SU-DHL-6 (cell line): ENCODE measurements at regions not wholly inside any gene's neighbourhood (a gene's known extent, or its start where the extent isn't known, plus 50 kb on each side); places are given as distances from the start of the nearest gene placed in this dataset.

Source experiments
- H2AFZ ChIP-seq: fragments of 200-600 bp; sonication (generic); 2 replicates; pipeline ENCODE4 v1.6.1; 2014; ENCODE audit warnings: low read depth, mild to moderate bottlenecking, moderate library complexity, mixed read lengths, antibody characterized with exemption, low read length; ENCODE audit not compliant: severe bottlenecking
- H3F3A ChIP-seq: fragments of 200-600 bp; shearing (Covaris generic); 2 replicates; pipeline ENCODE4 v1.6.0; 2016; ENCODE audit warnings: antibody characterized with exemption, mild to moderate bottlenecking; ENCODE audit not compliant: insufficient read depth
- H3K27ac ChIP-seq: fragments of 200-600 bp; sonication (generic); 2 replicates; pipeline ENCODE4 v1.5.1; 2016; ENCODE audit warnings: low read depth, mild to moderate bottlenecking, low read length, moderate library complexity, mixed read lengths
- H3K27me3 ChIP-seq: fragments of 200-600 bp; sonication (generic), shearing (Covaris generic); 2 replicates; pipeline ENCODE4 v1.6.0; 2014; ENCODE audit warnings: mild to moderate bottlenecking, low read length
- H3K36me3 ChIP-seq: fragments of 200-600 bp; sonication (generic); 2 replicates; pipeline ENCODE4 v1.6.1; 2014; ENCODE audit warnings: mild to moderate bottlenecking, low read length, mixed read lengths
- H3K4me2 ChIP-seq: fragments of 300-600, 200-600 bp; shearing (Covaris generic), sonication (generic); 2 replicates; pipeline ENCODE4 v1.6.0; 2014; ENCODE audit warnings: low read length, low read depth, mild to moderate bottlenecking; ENCODE audit not compliant: poor library complexity, severe bottlenecking
- H3K4me3 ChIP-seq: fragments of 200-600 bp; sonication (generic); 2 replicates; pipeline ENCODE4 v1.5.1; 2014; ENCODE audit warnings: antibody characterized with exemption, low read length, mild to moderate bottlenecking, mixed read lengths; ENCODE audit not compliant: insufficient read depth, poor library complexity, severe bottlenecking
- H3K79me2 ChIP-seq: fragments of 200-600 bp; sonication (generic); 2 replicates; pipeline ENCODE4 v1.6.1; 2014; ENCODE audit warnings: mild to moderate bottlenecking, low read length, moderate library complexity; ENCODE audit not compliant: insufficient read depth
- H3K9ac ChIP-seq: fragments of 200-600 bp; sonication (generic); 2 replicates; pipeline ENCODE4 v1.7.0; 2014; ENCODE audit warnings: mild to moderate bottlenecking, low read length
- H3K9me2 ChIP-seq: fragments of 200-600 bp; sonication (generic); replicated peaks from 2 replicates; pipeline ENCODE4 v1.6.1; 2014; ENCODE audit warnings: low read length; ENCODE audit not compliant: insufficient read depth
- H3K9me3 ChIP-seq: fragments of 200-600 bp; sonication (generic); 2 replicates; pipeline ENCODE4 v1.6.1; 2014; ENCODE audit warnings: low read length, mixed read lengths; ENCODE audit not compliant: insufficient read depth
- H4K20me1 ChIP-seq: fragments of 200-600 bp; sonication (generic); 2 replicates; pipeline ENCODE4 v1.6.1; 2014; ENCODE audit warnings: low read depth, mild to moderate bottlenecking, antibody characterized with exemption, low read length, moderate library complexity, mixed read lengths
- EZH2phosphoT487 ChIP-seq: fragments of 200-600 bp; sonication (generic), shearing (Covaris generic); conservative IDR thresholded peaks from 2 replicates; pipeline ENCODE4 v1.6.1; 2018; ENCODE audit warnings: mild to moderate bottlenecking, antibody characterized with exemption, low read length, moderate library complexity, mixed read lengths
- TF ChIP-seq, protein P1 (sequence below): fragments of 200-600 bp; sonication (generic); IDR thresholded peaks from one replicate; pipeline ENCODE4 v1.5.1; 2017; ENCODE audit warnings: antibody characterized with exemption, mild to moderate bottlenecking, low read length, moderate library complexity; ENCODE audit not compliant: insufficient read depth, poor library complexity, severe bottlenecking

DNA sequence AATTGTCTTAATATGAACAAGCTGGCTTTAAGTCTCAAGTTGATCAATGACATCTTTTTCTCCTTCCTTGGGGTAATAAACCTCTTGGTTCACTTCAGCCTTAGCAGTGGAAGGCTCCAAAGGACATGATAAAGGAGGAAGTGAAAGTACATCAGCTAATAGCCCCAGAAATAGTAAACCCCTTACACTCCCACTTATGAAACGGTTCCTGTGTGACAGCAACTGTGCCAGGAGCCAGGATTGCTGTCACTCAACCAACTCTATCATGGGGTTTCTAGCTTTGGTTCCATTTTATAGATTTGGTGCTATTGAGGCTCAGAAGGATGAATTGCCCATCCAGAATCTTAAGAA lies 216.7 kb downstream of the ABHD5 start:
- H3K9me3 ChIP-seq, result no peaks in the 10 kb centered on the region
- H3K4me3 ChIP-seq, result no peak overlapping the region
- H3K79me2 ChIP-seq, result no peaks in the 10 kb centered on the region
- no peaks in the 10 kb centered on the region for H3K27me3 ChIP-seq
- no peaks in the 10 kb centered on the region for H4K20me1 ChIP-seq
- no peak for TF ChIP-seq EZH2phosphoT487
- TF ChIP-seq, protein P1, sequence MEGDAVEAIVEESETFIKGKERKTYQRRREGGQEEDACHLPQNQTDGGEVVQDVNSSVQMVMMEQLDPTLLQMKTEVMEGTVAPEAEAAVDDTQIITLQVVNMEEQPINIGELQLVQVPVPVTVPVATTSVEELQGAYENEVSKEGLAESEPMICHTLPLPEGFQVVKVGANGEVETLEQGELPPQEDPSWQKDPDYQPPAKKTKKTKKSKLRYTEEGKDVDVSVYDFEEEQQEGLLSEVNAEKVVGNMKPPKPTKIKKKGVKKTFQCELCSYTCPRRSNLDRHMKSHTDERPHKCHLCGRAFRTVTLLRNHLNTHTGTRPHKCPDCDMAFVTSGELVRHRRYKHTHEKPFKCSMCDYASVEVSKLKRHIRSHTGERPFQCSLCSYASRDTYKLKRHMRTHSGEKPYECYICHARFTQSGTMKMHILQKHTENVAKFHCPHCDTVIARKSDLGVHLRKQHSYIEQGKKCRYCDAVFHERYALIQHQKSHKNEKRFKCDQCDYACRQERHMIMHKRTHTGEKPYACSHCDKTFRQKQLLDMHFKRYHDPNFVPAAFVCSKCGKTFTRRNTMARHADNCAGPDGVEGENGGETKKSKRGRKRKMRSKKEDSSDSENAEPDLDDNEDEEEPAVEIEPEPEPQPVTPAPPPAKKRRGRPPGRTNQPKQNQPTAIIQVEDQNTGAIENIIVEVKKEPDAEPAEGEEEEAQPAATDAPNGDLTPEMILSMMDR, result no peak
- H3K4me2 ChIP-seq, result peak overlapping the region; percentile 37
- H2AFZ ChIP-seq, result no peak overlapping the region
- no peaks in the 10 kb centered on the region for H3K9me2 ChIP-seq
- H3K27ac ChIP-seq, result no peak overlapping the region
- no peaks in the 10 kb centered on the region for H3F3A ChIP-seq
- H3K36me3 ChIP-seq, result no peaks in the 10 kb centered on the region
- H3K9ac ChIP-seq, result peak overlapping the region; percentile 12; the same call in 1 of the 2 replicates

DNA sequence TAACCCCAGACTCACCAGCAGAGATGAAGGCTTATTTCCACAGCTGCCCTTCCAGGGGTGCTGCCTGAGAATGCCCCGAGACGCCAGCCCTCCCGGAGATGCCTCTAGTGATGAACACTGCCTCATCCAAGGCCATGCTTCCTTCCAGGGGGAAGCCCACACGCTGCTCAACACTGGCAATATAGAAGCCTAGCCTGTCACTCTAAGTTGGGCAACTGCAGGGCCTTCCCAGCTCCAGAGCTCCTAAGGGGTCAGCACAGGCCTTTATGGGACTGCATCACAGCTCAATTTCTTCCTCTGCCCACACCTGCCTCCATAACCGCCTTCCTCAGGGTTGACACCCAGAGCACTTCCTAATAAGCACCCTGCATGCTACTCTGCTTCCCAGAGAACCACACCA lies 217.7 kb downstream of the ABHD5 start:
- Histone ChIP-seq H3F3A (no peaks in the 10 kb centered on the region), H3K27me3 (no peaks in the 10 kb centered on the region), H3K9me3 (no peaks in the 10 kb centered on the region), H3K9me2 (no peaks in the 10 kb centered on the region), H2AFZ (no peak overlapping the region), H3K9ac (no peak overlapping the region), H3K27ac (no peak overlapping the region), H3K4me2 (no peak overlapping the region), H3K36me3 (no peaks in the 10 kb centered on the region), H3K79me2 (no peaks in the 10 kb centered on the region), H3K4me3 (no peak overlapping the region), H4K20me1 (no peaks in the 10 kb centered on the region)
- no peak for TF ChIP-seq EZH2phosphoT487
- TF ChIP-seq, protein P1, result no peak

DNA sequence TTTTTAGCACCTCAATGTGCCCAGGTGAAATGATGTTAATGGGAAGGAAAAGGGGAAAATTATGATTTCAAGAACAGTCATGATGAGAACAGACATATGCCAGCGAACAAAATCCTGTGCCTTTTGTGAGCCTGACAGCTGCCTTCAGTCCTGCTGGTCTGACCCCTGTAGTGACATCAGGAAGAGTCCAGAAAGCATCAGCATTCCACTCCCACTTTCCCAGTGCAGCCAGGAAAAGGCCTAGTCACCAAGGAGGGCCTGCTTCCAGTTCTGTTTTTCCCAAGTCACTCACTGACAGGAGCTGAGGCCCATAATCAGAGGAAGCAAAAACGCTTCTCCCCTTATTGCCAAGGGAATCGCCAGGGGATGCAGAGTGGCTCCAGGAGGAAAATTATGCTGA lies 218.4 kb downstream of the ABHD5 start:
- Histone ChIP-seq H3K9me2 (no peaks in the 10 kb centered on the region), H3K4me2 (no peak overlapping the region), H3K4me3 (no peak overlapping the region), H3K79me2 (no peaks in the 10 kb centered on the region), H3K27me3 (no peaks in the 10 kb centered on the region), H3K27ac (no peak overlapping the region), H3K36me3 (no peaks in the 10 kb centered on the region), H2AFZ (no peak overlapping the region), H3K9ac (no peak overlapping the region), H4K20me1 (no peaks in the 10 kb centered on the region), H3F3A (no peaks in the 10 kb centered on the region), H3K9me3 (no peaks in the 10 kb centered on the region)
- no peak for TF ChIP-seq EZH2phosphoT487
- TF ChIP-seq, protein P1, result no peak

DNA sequence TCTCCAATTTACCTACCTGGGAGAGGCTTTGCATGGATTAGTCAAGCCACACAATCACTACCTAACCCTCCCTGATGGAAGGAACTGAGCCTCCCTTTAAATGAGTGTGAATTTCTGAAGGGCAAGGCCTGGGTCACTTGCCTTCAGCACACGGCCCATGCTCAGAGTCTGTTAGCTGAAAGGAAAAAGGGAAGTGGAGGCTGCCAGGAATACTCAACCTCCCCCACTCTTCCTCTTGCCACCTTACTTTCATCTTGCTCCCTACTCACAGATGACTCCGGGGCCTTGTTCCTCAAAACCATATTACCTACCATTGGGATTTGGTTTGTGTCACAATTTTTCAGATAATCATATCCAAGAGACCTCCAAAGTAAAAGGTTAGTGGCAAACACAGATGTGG lies 220.0 kb downstream of the ABHD5 start:
- H3K4me3 ChIP-seq, result no peak overlapping the region
- no peaks in the 10 kb centered on the region for H4K20me1 ChIP-seq
- H3K9me2 ChIP-seq, result no peaks in the 10 kb centered on the region
- no peak overlapping the region for H3K4me2 ChIP-seq
- no peaks in the 10 kb centered on the region for H3K36me3 ChIP-seq
- no peaks in the 10 kb centered on the region for H3K27me3 ChIP-seq
- H3F3A ChIP-seq, result no peaks in the 10 kb centered on the region
- H3K9me3 ChIP-seq, result no peaks in the 10 kb centered on the region
- TF ChIP-seq EZH2phosphoT487, result no peak
- TF ChIP-seq, protein P1, result no peak
- no peaks in the 10 kb centered on the region for H3K79me2 ChIP-seq
- H2AFZ ChIP-seq, result no peak overlapping the region
- H3K27ac ChIP-seq, result no peak overlapping the region
- H3K9ac ChIP-seq, result no peak overlapping the region
